Mesenchymal stem cell (in vitro differentiated cells and primary cell): ENCODE measurements at regions not wholly inside any gene's neighbourhood (a gene's known extent, or its start where the extent isn't known, plus 50 kb on each side); places are given as distances from the start of the nearest gene placed in this dataset.

Experiments
- DNase-seq: peaks from one replicate; pipeline ENCODE4 v3.0.0-alpha.2; 2013
- H2AFZ ChIP-seq: one replicate; pipeline ENCODE4 v1.6.1; 2013; ENCODE audit warnings: low read depth, mild to moderate bottlenecking, control low read depth, inconsistent platforms, low read length, moderate library complexity
- H2AK5ac ChIP-seq: 2 replicates; pipeline ENCODE4 v1.6.1; 2013; ENCODE audit warnings: low read length, moderate library complexity, mild to moderate bottlenecking, inconsistent platforms; ENCODE audit not compliant: severe bottlenecking
- H2BK120ac ChIP-seq: one replicate; pipeline ENCODE4 v1.6.1; 2013; ENCODE audit warnings: low read depth, mild to moderate bottlenecking, inconsistent platforms, low read length, moderate library complexity
- H2BK12ac ChIP-seq, 2 experiments: one replicate each; pipeline ENCODE4 v1.6.1; 2013; ENCODE audit warnings: inconsistent platforms in 2 of 2, low read length in 2 of 2, mild to moderate bottlenecking in 2 of 2, moderate library complexity in 2 of 2, control low read depth in 1 of 2
- H2BK15ac ChIP-seq: one replicate; pipeline ENCODE4 v1.6.1; 2013; ENCODE audit warnings: mild to moderate bottlenecking, low read depth, inconsistent platforms; ENCODE audit not compliant: poor library complexity, severe bottlenecking
- H2BK5ac ChIP-seq: 2 replicates; pipeline ENCODE4 v1.6.1; 2013; ENCODE audit warnings: low read depth, mild to moderate bottlenecking, low read length, control low read depth, inconsistent platforms; ENCODE audit not compliant: poor library complexity, severe bottlenecking
- H3K14ac ChIP-seq, 2 experiments: one replicate each; pipeline ENCODE4 v1.6.1; 2013; ENCODE audit warnings: inconsistent platforms in 2 of 2, low read length in 2 of 2, control low read depth in 1 of 2, mild to moderate bottlenecking in 1 of 2, moderate library complexity in 1 of 2
- H3K18ac ChIP-seq, 2 experiments: one replicate each; pipeline ENCODE4 v1.6.1; 2013; ENCODE audit warnings: inconsistent platforms in 2 of 2, low read length in 2 of 2, control low read depth in 1 of 2, low read depth in 1 of 2, mild to moderate bottlenecking in 1 of 2
- H3K23ac ChIP-seq, 2 experiments: one replicate each; pipeline ENCODE4 v1.6.1; 2013; ENCODE audit warnings: inconsistent platforms in 2 of 2, low read length in 2 of 2, mild to moderate bottlenecking in 2 of 2, moderate library complexity in 2 of 2, control low read depth in 1 of 2
- H3K27ac ChIP-seq: 2 replicates; pipeline ENCODE4 v1.5.1; 2013; ENCODE audit warnings: mild to moderate bottlenecking, moderate library complexity, low read length, control low read depth, inconsistent platforms; ENCODE audit not compliant: poor library complexity, severe bottlenecking
- H3K27me3 ChIP-seq, 2 experiments: 2 replicates each; pipeline versions ENCODE4 v1.6.1 to v1.7.0; 2013; ENCODE audit warnings: low read length in 2 of 2, mild to moderate bottlenecking in 2 of 2, moderate library complexity in 2 of 2, control low read depth in 1 of 2, inconsistent platforms in 1 of 2; ENCODE audit not compliant: control insufficient read depth in 1 of 2, insufficient read depth in 1 of 2
- H3K36me3 ChIP-seq, 2 experiments: 2 replicates each; pipeline versions ENCODE4 v1.6.1 to v1.7.0; 2013; ENCODE audit warnings: low read length in 2 of 2, control low read depth in 1 of 2, inconsistent platforms in 1 of 2, low read depth in 1 of 2, mild to moderate bottlenecking in 1 of 2; ENCODE audit not compliant: insufficient read depth in 2 of 2, control insufficient read depth in 1 of 2
- H3K4ac ChIP-seq, 2 experiments: one replicate each; pipeline ENCODE4 v1.6.1; 2013; ENCODE audit warnings: inconsistent platforms in 2 of 2, low read length in 2 of 2, mild to moderate bottlenecking in 2 of 2, moderate library complexity in 2 of 2, control low read depth in 1 of 2, low read depth in 1 of 2
- H3K4me1 ChIP-seq: 2 replicates; pipeline ENCODE4 v1.6.1; 2013; ENCODE audit warnings: low read depth, low read length, control low read depth; ENCODE audit not compliant: control insufficient read depth, insufficient read depth
- H3K4me2 ChIP-seq: 2 replicates; pipeline ENCODE4 v1.6.1; 2013; ENCODE audit warnings: low read length, mild to moderate bottlenecking, inconsistent platforms; ENCODE audit not compliant: poor library complexity, severe bottlenecking
- H3K4me3 ChIP-seq, 2 experiments: 2 replicates each; pipeline versions ENCODE4 v1.5.1 to v1.7.0; 2013; ENCODE audit warnings: low read length in 2 of 2, mild to moderate bottlenecking in 2 of 2, control low read depth in 1 of 2, low read depth in 1 of 2; ENCODE audit not compliant: insufficient read depth in 1 of 2
- H3K79me1 ChIP-seq: replicated peaks from 2 replicates; pipeline ENCODE4 v1.6.1; 2013; ENCODE audit warnings: mild to moderate bottlenecking, control low read depth, low read length, inconsistent platforms; ENCODE audit not compliant: poor library complexity, severe bottlenecking
- H3K9ac ChIP-seq: 2 replicates; pipeline ENCODE4 v1.7.0; 2013; ENCODE audit warnings: mild to moderate bottlenecking, low read length, moderate library complexity
- H3K9me3 ChIP-seq: 2 replicates; pipeline ENCODE4 v1.7.0; 2013; ENCODE audit warnings: mild to moderate bottlenecking, low read length; ENCODE audit not compliant: control insufficient read depth
- H4K8ac ChIP-seq: one replicate; pipeline ENCODE4 v1.6.1; 2013; ENCODE audit warnings: inconsistent platforms, mild to moderate bottlenecking, low read length, moderate library complexity
- H4K91ac ChIP-seq: one replicate; pipeline ENCODE4 v1.6.1; 2013; ENCODE audit warnings: mild to moderate bottlenecking, low read length, inconsistent platforms
- WGBS: methylation state at CpG from one replicate; pipeline ENCODE4 v1.1.7; 2013; ENCODE audit warnings: mixed read lengths; 5-methylcytosine and 5-hydroxymethylcytosine counted together

DNA sequence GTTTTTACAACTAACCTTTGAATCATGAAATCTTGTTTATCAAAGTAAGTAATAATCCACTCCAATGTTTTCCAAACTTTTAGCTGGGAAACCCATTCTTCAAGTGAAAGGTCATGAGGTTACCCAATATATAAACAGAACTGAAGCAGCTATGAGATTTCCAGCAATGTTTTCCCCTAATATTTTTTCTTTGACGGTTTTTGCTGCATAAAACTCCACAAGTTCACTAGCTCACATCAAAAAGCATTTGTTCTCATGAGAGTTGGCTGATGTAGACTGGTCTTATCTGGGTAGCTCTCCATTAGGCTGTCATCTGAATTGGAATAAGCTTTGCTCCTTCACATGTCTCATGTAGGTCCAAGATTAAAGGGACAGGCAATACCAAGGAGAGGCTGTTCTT, 241.2 kb upstream of the LRRC3B start:
- Histone ChIP-seq H3K18ac (no peak overlapping the region), H3K4me2 (no peak overlapping the region), H2BK120ac (no peak overlapping the region), H4K8ac (no peak overlapping the region), H4K91ac (no peak overlapping the region), H3K4ac (no peak overlapping the region), H2AK5ac (no peak overlapping the region), H2BK12ac (no peak overlapping the region), H3K27ac (no peak overlapping the region), H3K9ac (no peak overlapping the region), H2BK5ac (no peak overlapping the region), H3K79me1 (no peaks in the 10 kb centered on the region), H3K27me3 (no peaks in the 10 kb centered on the region), H3K9me3 (peaks cover 12% of the 10 kb centered on the region), H2AFZ (no peak overlapping the region), H3K14ac (no peak overlapping the region), H3K36me3 (no peaks in the 10 kb centered on the region), H3K23ac (no peak overlapping the region), H3K4me1 (no peaks in the 10 kb centered on the region), H2BK15ac (no peak overlapping the region), H3K4me3 (no peak overlapping the region)
- peak; percentile 2 for DNase-seq
- WGBS = no CpG with 5 or more reads among the region's 1 CpG

GRCh38 chr3:26406636-26407035, 215.9 kb upstream of the LRRC3B start:
- no peak overlapping the region for H4K8ac ChIP-seq
- no peak overlapping the region for H3K23ac ChIP-seq
- H3K14ac ChIP-seq = no peak overlapping the region
- no peak overlapping the region for H3K4me2 ChIP-seq
- no peak overlapping the region for H2BK12ac ChIP-seq
- H3K36me3 ChIP-seq = no peaks in the 10 kb centered on the region
- H4K91ac ChIP-seq = no peak overlapping the region
- no peak overlapping the region for H2BK120ac ChIP-seq
- no peak overlapping the region for H3K18ac ChIP-seq
- no peak overlapping the region for H2BK15ac ChIP-seq
- H3K4me3 ChIP-seq = no peak overlapping the region
- H2AFZ ChIP-seq = no peak overlapping the region
- H3K9me3 ChIP-seq = peaks cover 27% of the 10 kb centered on the region
- no peak overlapping the region for H3K27ac ChIP-seq
- H2BK5ac ChIP-seq = no peak overlapping the region
- no peak overlapping the region for H3K4ac ChIP-seq
- H3K79me1 ChIP-seq = no peaks in the 10 kb centered on the region
- H2AK5ac ChIP-seq = no peak overlapping the region
- no peaks in the 10 kb centered on the region for H3K27me3 ChIP-seq
- no peak for DNase-seq
- no peaks in the 10 kb centered on the region for H3K4me1 ChIP-seq
- 88% methylated on average over 2 of the region's 2 CpGs for WGBS
- no peak overlapping the region for H3K9ac ChIP-seq

GRCh38 chr3:26418553-26418952, 204.0 kb upstream of the LRRC3B start:
- no peaks in the 10 kb centered on the region for H3K27me3 ChIP-seq
- H2BK12ac ChIP-seq = no peak overlapping the region
- H3K79me1 ChIP-seq = no peaks in the 10 kb centered on the region
- no peak overlapping the region for H2AK5ac ChIP-seq
- H3K14ac ChIP-seq = no peak overlapping the region
- no peak overlapping the region for H4K91ac ChIP-seq
- H3K9ac ChIP-seq = no peak overlapping the region
- no peak overlapping the region for H3K27ac ChIP-seq
- H3K18ac ChIP-seq = no peak overlapping the region
- no peak overlapping the region for H3K4me3 ChIP-seq
- H2BK15ac ChIP-seq = no peak overlapping the region
- no peak overlapping the region for H3K23ac ChIP-seq
- H4K8ac ChIP-seq = no peak overlapping the region
- DNase-seq = no peak
- no peak overlapping the region for H3K4ac ChIP-seq
- H2BK5ac ChIP-seq = no peak overlapping the region
- no peak overlapping the region for H2BK120ac ChIP-seq
- H2AFZ ChIP-seq = no peak overlapping the region
- no peak overlapping the region for H3K4me2 ChIP-seq
- no peaks in the 10 kb centered on the region for H3K4me1 ChIP-seq
- H3K36me3 ChIP-seq = no peaks in the 10 kb centered on the region
- H3K9me3 ChIP-seq = peaks cover 34% of the 10 kb centered on the region

- Histone ChIP-seq H3K36me3 (no peaks in the 10 kb centered on the region), H3K27me3 (no peaks in the 10 kb centered on the region), H2AFZ (no peak overlapping the region), H3K9ac (no peak overlapping the region), H2AK5ac (no peak overlapping the region), H3K23ac (no peak overlapping the region), H3K18ac (no peak overlapping the region), H4K8ac (no peak overlapping the region), H3K9me3 (peaks cover 4% of the 10 kb centered on the region), H4K91ac (no peak overlapping the region), H3K4ac (no peak overlapping the region), H2BK15ac (no peak overlapping the region), H3K4me3 (no peak overlapping the region), H2BK120ac (no peak overlapping the region), H2BK12ac (no peak overlapping the region), H3K79me1 (no peaks in the 10 kb centered on the region), H2BK5ac (no peak overlapping the region), H3K27ac (no peak overlapping the region), H3K4me2 (no peak overlapping the region), H3K4me1 (no peaks in the 10 kb centered on the region), H3K14ac (no peak overlapping the region)
- WGBS = no CpG with 5 or more reads among the region's 2 CpGs
- no peak for DNase-seq
Measured at GRCh38 chr3:26422415-26422814, 200.2 kb upstream of the LRRC3B start.
